Endothelial cell of umbilical vein (primary cell): ENCODE measurements at regions not wholly inside any gene's neighbourhood (a gene's known extent, or its start where the extent isn't known, plus 50 kb on each side); places are given as distances from the start of the nearest gene placed in this dataset.

Experiments
- MYC ChIP-seq: IDR thresholded peaks from one replicate; pipeline ENCODE4 v1.6.1; 2011; ENCODE audit warnings: mild to moderate bottlenecking, low read depth, low read length
- POLR2A ChIP-seq: IDR thresholded peaks from 2 replicates; pipeline ENCODE4 v1.6.1; 2012; ENCODE audit warnings: low read depth, mild to moderate bottlenecking, control low read depth, low read length
- TF ChIP-seq, protein P1 (sequence below): IDR thresholded peaks from 2 replicates; pipeline ENCODE4 v1.6.1; 2011; ENCODE audit not compliant: insufficient read depth, insufficient read length
- TF ChIP-seq, protein P2 (sequence below), 2 donors: IDR thresholded peaks; 1 replicate in 1 of 2; 2 replicates in 1 of 2; pipeline ENCODE4 v1.5.1; 2011; ENCODE audit warnings: low read length in 2 of 2, mild to moderate bottlenecking in 2 of 2, moderate library complexity in 2 of 2, control low read depth in 1 of 2, inconsistent platforms in 1 of 2, low read depth in 1 of 2; ENCODE audit not compliant: insufficient read depth in 1 of 2; ENCODE audit errors: extremely low read depth in 1 of 2

- TF ChIP-seq, protein P1, sequence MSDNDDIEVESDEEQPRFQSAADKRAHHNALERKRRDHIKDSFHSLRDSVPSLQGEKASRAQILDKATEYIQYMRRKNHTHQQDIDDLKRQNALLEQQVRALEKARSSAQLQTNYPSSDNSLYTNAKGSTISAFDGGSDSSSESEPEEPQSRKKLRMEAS: no peak
- TF ChIP-seq POLR2A (no peak), MYC (no peak)
- TF ChIP-seq, protein P2, sequence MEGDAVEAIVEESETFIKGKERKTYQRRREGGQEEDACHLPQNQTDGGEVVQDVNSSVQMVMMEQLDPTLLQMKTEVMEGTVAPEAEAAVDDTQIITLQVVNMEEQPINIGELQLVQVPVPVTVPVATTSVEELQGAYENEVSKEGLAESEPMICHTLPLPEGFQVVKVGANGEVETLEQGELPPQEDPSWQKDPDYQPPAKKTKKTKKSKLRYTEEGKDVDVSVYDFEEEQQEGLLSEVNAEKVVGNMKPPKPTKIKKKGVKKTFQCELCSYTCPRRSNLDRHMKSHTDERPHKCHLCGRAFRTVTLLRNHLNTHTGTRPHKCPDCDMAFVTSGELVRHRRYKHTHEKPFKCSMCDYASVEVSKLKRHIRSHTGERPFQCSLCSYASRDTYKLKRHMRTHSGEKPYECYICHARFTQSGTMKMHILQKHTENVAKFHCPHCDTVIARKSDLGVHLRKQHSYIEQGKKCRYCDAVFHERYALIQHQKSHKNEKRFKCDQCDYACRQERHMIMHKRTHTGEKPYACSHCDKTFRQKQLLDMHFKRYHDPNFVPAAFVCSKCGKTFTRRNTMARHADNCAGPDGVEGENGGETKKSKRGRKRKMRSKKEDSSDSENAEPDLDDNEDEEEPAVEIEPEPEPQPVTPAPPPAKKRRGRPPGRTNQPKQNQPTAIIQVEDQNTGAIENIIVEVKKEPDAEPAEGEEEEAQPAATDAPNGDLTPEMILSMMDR (IDR thresholded peaks at IDR 0.05; ENCODE audit: extremely low read depth in 1 of 2, insufficient read depth in 1 of 2, low read depth in 1 of 2, low read length in 2 of 2): no peak
Observed at GRCh38 chr10:28969413-28969812, 292.1 kb downstream of the BAMBI start.
